Fibroblast of skin of scalp (primary cell): ENCODE measurements at regions not wholly inside any gene's neighbourhood (a gene's known extent, or its start where the extent isn't known, plus 50 kb on each side); places are given as distances from the start of the nearest gene placed in this dataset.
A peak's percentile ranks its signal among the peaks of the same experiment; 100 is the strongest.

Source experiments
- DNase-seq: peaks from one replicate; pipeline ENCODE4 v3.0.0-alpha.2; 2013

DNA sequence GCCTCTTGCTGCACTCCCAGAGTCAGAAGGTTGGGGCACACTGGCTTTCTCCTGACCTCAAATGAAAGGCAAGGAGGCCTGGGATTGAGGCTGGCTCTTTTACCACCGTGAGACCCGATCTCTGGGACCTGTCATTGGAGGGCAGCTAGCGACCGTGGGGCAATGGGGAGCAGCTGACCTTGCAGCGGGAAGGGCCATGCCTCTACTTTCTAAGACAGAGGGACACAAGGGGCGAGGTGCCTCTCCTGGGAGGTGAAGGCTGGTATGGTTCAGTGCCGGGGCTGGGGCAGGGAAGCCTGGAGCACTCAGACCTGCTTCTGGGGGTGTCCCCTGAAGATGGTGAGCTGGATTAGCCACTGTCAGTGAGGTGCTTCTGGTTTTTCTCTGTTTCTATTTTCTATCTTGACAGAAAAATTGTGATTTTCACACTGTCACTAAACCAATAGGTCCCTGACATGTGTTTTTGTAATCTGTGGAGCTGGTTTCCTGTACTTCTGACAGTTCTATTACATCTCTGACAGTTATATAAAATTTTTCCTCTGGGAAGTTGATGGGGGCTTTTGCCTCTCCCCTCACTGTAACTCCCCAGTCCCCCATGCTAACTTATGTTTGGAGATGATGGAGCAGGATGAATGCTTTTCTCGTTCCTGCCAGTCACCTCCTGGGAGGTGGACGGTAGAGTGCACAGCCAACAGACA lies 340.8 kb downstream of the RPS24 start:
- DNase-seq, result no peak

DNA sequence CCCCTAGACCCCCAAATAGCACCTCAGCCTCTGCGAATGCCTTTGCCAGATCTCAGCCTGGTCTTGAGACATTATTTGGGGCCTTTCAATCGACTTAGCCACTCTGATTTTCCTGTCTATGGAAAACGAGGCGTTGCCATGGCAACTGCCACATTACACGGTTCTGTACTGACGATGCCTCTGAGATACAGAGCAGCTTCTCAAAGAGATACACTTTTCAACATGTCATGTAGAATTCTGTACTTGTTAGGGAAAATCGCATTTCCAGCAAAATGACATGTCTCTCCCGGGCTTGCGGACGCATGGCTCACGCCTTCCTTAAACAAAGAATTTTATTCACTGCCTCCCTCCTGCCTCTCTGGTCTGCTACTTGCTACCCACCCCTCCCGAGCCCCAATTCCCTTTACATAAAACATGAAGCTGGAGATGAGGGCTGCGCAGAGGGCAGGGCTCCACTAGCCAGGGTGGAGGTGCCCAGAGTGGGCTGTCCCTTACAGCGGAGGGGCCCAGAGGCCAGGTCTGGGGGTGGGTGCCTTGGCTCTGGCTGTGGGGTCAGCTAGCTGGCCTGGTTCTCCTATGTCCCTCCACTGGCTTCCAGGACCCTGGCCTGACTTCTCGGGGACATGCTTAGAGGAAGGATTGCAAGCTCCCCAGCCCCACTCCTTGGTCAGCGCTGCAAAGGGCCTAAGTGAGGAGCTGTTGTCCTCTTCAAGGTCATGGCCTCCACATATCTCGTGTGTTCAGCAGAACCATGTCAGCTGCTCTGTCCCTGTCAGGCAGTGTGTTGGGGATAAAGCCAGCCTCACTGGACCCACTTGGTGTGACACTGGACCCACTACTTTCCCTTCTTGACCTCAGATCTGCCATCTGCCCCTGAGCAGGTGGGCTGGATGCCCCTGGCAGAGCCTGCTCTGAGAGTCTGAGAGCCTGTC lies 342.5 kb downstream of the RPS24 start:
- no peak for DNase-seq

DNA sequence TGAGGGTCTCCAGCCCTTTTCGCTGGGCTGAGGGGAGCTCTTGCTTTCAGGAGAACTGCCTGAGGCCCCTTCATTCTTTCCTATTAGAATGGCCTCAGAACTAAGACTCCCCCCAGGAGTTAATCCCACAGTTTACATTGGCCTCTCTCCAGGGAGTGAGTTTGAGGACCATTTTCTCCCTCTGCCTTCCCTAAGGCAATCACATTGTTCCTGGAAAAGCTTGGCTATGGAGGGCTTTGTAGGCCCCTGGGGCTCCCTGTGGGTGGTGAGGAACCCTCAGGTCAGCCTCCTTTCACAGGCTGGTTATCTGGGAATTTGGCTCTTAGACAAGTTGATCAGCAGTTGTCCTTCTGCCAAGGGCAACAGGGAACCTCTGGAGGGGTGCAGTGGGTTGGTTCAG lies 343.7 kb downstream of the RPS24 start:
- DNase-seq, result peak; percentile 69

DNA sequence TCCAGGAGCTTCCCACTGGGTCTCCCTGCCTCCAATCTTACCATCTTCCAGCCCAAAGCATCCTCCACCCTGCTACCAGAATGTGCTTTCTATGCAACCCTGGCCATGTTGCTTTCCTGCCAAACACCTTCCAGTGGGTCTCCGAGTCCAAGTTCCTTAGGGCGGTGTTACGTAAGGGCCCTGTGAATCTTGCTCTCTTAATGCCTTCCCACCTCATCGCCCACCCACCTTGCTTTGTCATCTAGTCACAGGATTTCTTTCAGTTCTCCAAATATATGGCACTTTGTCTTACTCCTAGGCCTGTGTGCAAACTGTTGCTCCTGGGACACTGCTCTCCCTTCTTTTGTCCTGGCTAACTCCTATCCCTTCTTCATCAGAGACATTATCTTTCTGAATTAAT lies 344.5 kb downstream of the RPS24 start:
- DNase-seq, result no peak

DNA sequence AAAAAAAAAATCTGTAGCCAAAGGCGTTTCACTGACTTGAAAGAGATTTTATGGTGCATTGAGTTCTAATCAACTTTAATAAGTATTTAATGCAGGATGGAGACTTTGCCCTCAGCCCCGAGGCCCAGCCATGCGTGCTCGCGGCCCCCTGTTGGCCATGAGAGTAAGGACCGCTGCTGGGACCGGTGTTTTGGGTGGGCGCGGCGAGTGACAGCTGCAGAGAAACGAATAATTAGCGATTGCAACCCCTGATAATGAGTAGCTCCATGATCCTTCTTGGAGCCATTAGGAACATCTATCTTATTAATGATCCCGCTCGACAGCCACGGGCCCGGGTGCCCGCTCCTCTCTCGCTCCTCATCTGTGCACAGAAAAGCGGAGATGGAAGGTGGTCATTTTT lies 347.4 kb downstream of the RPS24 start:
- DNase-seq, result no peak

DNA sequence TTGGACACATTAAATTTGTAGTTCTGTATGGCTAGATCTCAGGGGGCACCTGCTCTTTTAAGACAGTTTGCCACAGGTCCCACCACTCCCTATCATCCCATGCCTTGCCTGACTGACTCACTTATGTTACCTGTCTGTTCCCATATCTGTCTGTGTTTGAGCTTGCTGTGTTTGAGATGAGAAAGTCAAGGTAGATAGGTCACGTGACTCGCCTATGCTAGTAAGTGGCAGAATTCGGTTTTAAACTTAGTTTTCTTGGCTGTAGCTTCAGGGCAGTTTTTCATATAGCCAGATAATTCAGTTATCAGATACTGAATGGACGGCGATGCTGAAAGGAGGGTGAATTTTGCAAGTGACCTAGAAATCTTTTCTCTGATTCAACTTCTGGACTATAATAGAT lies 348.4 kb downstream of the RPS24 start:
- DNase-seq, result no peak

DNA sequence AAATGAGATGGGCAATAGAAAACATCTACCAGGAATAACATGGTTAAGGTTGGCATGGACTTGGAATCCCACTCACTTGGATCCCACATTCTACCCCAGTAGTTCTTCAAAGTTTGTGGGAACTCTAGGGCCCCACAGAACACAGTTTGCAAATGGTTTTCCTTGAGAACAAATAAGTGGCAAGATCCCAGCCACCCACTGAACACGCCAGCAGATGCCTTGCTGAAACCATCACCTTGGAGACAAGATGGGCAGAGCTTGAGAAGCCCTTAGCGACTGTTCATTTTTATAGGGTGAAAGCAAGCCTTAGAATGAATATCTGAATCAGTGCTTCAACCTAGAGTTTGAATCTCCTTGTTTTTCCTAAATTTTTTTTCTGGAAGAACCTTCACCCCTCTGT lies 349.1 kb downstream of the RPS24 start:
- DNase-seq, result no peak

DNA sequence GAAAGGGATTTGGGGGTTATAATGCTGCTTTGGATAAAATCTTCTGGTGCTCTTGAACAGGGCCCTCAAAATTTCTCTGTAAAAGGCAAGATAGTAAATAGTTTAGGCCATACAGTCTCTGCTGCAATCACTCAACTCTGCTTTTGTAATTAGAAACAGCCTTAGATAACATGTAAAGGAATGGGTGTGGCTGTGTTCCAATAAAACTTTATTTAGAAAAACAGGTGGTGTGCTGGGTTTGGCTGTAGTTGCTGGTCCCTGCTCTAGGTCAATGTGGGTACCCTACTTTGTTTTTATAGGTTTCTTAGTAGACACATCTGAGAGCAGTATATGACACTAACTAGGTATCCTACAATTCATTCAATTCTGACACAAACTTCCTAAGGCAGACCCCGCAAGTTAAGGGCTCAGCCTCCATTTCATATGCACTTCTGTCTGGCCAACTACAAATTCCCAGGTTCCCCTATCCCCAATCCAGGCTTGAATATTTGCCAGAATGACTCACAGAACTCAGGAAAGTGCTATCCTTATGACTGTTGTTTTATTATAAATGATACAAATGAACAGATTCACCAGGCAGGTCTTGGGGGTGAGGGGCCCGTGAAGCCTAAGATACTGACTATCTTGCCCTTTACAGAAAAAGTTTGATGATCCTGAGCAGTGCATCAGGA lies 349.9 kb downstream of the RPS24 start:
- DNase-seq, result peak; percentile 30

DNA sequence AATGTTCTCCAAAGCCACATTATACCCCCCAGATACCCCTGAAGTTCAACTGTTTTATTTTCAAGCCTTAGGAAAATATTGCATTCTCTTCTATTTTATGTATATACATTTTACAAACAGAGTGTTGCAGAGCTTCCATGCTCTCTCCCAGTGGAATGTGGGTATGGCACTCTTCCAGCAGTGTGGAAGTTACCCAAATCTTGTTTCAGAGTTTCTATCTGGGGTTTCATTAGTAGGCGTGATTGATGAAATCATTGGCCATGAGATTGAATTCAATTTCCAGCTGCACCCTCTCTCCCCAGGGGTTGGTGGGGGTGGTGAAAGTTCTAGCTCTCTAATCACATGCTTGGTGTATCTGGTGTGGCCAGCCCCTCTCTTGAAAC lies 350.4 kb downstream of the RPS24 start:
- DNase-seq, result peak; percentile 46

DNA sequence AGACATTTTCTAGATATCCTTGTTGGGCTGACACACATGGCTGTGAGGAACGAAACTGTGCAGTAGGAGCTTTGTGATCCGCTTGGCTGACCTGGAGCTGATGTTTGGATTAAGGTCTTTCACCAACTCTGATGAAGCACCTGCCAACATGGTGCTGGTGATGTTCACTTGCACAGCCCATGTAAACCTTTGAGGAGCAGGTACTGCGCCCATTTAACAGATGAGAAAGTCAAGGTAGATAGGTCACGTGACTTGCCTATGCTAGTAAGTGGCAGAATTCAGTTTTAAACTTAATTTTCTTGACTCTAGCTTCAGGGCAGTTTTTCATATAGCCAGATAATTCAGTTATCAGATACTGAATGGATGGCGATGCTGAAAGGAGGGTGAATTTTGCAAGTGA lies 351.9 kb downstream of the RPS24 start:
- DNase-seq, result no peak

DNA sequence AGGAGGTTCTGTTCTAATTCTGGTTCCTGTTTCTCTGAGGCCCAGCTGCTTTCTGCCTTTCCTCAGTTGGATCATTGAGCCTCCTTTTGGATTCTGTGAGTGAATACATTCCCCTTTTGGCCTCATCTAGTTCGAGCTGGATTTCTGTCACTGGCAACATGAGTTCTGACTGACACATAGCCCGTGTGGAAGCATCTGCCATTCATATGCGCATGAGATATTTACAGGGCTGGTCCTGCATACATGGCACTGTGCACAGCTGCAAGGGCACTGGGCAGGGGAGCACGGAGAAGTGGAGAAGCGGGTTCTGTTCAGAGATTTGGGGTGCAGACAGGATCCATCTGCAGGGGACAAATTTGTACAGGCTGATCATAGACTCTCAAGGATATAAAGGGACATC lies 352.8 kb downstream of the RPS24 start:
- DNase-seq, result no peak

DNA sequence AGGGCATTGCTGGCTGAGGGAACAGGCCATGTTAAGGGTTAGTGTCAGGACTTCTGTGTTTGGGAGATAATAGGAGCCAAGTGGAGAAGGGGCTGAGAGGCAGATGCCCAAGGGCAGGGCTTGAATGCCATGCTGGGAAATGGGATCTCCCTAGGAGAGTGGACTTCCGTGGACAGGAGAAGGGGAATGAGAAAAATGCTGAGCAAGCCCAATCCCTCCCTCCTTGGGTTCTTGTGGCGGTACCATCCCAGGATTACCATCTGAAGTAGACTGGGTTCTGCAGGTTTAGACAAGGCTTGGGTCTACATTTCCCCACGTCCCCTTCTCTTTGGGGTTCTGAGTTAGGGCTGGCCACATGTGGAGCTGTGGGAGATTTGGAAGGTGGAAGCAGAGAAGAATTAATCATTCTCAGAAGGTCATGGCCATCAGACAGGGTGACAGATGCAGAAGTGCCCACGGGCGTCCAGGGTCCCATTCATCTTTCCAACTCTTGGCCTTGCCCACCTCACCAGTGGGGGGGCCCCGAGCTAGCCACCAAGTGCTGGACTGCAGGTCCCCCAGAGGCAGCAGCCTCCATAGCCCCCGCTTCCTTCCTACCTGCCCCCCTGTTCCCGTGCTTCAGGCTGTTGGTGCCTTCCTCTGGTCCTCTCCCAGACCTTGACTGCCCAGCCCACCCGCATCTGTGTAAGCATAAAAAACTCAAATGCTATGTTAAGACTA lies 354.8 kb downstream of the RPS24 start:
- no peak for DNase-seq

DNA sequence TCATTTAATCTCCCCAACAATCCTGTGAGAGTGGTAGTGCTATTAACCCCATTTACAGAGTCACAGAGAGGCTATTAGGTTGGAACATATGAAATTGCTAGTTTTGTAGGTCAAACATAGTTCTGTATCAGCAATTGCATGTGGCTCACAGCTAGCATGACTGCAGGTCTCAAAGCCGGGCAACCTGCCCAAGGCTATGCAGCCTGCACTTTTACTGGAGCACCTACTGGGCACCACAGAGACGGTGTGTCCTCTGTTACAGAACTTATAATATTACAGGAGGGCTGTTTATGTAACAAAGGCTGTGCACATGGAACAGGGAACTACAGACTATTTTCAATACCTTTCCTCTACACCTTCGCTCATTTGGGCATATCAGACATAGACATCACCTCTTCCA lies 355.8 kb downstream of the RPS24 start:
- no peak for DNase-seq

DNA sequence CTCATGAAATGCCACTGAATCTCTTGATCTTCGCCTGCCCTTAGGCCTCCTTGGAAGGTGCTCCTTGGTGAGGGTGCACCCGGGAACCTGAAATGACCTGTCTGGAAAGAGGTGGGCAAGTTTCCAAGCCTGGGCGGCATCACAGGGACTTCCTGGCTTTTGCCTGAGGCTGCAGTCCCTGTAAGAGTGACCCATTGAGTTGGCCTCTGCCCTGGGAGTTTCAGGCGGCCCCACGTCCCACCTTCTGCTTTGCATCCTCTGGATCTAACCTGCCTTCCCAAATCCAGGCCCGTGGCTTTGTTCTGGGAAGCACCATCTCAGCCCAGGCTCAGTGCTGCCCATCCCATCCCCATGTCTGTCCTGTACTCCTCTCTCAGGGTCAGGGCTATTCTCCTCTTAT lies 356.4 kb downstream of the RPS24 start:
- no peak for DNase-seq

DNA sequence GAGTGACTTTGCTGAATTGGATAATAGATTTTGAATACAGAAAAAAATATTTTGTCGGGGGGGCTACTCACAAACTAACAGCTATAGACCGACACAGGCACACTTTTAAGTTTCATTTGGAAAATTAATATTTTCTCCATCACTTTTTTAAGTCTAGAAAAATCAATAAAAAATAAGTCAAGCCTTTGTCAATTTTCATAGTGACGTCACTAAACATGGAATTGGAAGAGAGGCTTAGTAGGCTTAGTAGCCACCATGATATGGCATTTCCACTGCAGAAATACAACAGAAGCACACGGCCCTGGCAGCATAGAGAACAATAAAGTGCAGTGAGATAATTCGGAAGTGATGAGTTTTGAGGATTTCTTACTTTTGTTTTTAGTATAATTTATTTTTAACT lies 357.2 kb downstream of the RPS24 start:
- no peak for DNase-seq

DNA sequence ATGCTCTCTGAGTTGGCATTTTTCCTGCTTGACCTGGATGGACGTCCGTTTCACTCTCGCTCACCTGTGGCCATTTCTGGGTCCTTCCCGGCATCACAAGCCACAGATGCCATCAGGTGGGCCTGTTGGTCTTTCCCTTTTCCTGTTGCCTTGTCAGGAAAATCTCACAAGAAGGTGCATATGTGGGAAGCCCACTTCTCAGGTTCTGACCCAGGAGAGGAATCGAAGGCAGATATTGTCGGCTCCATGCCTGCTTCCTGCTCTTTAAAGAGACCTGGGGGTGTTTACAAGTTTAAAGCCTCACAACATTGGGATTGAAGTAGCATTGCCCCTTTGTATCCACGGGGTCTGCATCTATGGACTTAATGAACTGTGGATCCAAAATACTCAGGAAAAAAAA lies 357.9 kb downstream of the RPS24 start:
- DNase-seq, result no peak

DNA sequence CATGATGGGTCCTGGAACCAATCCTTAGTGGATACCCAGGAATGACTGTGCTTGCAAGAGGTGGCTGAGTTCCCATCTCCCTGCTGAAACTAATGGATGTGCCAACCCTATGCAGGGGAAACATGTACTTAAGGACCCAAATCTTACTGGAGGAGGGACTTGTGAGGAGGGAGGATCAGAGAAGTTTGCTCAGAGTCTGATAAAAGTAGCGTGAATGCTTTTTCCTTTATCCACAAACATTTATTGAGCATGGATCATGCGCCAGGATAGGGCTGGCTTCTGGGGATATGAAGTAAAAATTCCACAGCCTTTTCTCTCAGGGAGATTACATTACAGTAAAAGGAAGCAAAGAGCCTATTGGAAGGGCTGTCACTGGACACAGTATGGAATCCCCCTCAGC lies 358.5 kb downstream of the RPS24 start:
- DNase-seq, result no peak

DNA sequence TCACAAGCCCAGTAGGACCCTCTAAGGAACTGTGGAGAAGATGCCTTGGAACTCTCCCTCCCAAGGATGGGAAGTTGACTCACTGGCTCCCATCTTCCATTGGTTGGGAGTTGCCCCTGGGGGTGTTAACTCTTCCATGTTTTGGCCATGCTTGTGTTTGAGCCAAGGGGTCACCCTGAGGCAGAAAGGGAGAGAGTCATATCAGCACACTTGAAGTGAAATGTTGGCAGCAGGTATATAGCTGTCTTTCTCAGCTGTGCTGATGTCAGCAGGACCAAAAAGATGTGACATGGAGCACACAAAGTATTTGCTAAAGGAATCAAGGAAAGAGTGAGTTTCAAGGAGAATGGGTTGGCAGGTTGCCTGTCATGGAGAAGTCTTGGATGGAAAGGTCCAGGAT lies 359.4 kb downstream of the RPS24 start:
- no peak for DNase-seq

DNA sequence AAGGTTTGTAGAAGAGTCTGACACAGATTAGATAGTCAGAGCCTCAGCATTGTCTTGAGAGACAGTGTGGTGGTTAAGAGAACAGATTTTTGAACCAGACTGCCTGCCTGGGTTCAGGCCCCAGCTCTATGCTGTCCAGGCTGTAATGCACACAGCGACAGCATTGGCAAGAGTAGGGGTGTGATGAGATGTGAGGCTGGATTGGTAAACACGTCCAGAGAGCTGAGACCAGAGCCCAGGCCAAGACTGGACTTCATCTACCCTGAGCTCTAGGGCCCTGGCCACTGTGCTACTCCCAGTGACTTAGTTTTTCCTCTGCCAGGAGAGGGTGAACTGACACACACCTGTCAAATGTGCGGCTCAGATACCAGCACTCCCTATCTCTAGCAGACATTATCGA lies 360.4 kb downstream of the RPS24 start:
- DNase-seq, result no peak

DNA sequence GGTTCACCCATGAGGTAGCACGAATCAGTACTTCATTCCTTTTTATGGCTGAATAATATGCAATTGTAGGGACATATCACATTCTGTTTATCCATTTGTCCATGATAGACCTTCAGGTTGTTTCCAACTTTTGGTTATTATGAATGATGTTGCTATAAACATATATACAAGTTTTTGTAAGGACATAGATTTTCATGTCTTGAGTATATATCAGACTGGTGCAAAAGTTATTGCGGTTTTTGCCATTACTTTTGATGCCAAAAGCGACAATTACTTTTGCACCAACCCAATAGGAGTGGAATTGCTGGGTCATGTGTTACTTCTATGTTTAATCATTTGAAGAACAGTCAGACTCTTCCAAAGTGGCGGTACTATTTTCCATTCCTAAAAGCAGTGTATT lies 361.5 kb downstream of the RPS24 start:
- no peak for DNase-seq

DNA sequence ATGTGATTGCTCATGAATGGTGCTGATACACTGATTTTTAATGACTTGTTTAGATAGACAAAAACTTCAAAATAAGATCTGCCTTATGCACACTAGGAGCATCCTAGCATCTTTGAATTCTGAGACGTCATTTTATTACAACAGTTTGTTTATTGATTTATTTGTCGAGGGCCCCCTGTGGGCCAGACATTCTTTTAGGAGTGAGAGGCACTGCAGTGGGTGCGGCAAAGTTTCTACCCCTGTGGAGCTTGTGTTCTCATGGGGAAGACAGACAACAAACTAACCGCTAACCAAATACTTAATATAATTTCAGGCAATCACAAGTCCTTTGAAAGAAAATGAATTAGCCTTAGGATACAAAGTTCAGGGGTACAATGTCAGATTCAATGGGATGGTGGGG lies 363.1 kb downstream of the RPS24 start:
- no peak for DNase-seq

DNA sequence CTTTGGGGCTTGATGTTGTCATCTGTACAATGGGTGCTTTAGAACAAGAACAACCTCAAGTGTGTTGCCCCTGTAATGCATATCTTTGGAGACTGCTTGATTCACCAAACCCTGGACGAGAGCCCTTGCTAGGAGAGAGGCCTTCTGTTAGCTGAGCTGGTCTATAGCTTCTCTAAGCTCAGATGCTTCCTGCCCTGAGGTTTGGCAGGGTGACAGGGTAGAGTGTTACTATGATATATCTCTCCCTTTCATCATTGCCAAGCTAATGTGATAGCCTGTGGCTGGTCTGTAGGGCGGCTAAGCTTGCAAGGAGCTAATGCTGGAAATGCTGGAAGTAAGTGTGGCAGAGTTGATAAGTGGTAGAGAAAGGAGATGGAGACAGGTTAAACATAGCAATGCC lies 364.1 kb downstream of the RPS24 start:
- DNase-seq, result peak; percentile 23

DNA sequence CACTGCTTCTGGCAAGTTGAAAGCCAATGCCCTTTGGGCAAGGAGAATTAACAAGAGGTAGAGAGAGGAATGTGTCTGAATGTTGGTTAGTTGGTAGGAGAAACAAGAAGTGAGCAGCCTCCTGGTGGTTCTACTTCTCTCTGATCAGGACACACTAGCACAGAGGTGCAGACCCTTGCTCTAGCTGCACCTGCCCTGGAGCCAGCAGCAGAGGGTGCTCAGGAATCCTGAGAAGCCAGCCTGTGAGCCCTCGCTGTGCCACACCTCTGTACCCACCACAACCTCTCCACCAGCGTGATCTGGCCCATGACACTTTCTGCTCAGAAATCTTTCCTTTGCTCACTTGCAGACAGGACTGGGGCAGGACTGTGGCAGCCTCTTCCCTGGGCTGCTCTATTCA lies 364.7 kb downstream of the RPS24 start:
- no peak for DNase-seq
